Stomach (tissue), 4 donors: ENCODE measurements at regions not wholly inside any gene's neighbourhood (a gene's known extent, or its start where the extent isn't known, plus 50 kb on each side); places are given as distances from the start of the nearest gene placed in this dataset.

Experiments
- CTCF ChIP-seq, 7 experiments: fragments of 450-650 bp in 4 of 7; fragments of 200-600 bp in 3 of 7; sonication (generic) in 3 of 7; IDR thresholded peaks; one replicate each; pipeline ENCODE4 v1.5.1; 2016 to 2019; ENCODE audit warnings: antibody characterized with exemption in 7 of 7, control low read depth in 2 of 7, mild to moderate bottlenecking in 1 of 7
- EP300 ChIP-seq: sonication (generic); formaldehyde crosslinking; IDR thresholded peaks from one replicate; pipeline ENCODE4 v1.6.1; 2017; ENCODE audit warnings: antibody characterized with exemption
- POLR2A ChIP-seq, 4 donors: fragments of 450-650 bp; IDR thresholded peaks; one replicate each; pipeline ENCODE4 v1.6.1; 2016; ENCODE audit warnings: antibody characterized with exemption in 4 of 4, control low read depth in 2 of 4, mild to moderate bottlenecking in 1 of 4, moderate library complexity in 1 of 4
- POLR2AphosphoS5 ChIP-seq, 3 donors: sonication (generic); formaldehyde crosslinking; IDR thresholded peaks; one replicate each; pipeline ENCODE4 v1.6.1; 2016; ENCODE audit warnings: antibody characterized with exemption in 3 of 3

- TF ChIP-seq POLR2AphosphoS5 (IDR thresholded peaks at IDR 0.05) (no peak), CTCF (IDR thresholded peaks at IDR 0.05) (no peak), POLR2A (IDR thresholded peaks at IDR 0.05) (no peak), EP300 (no peak)
Observed at GRCh38 chr4:14333616-14334015, 668.7 kb upstream of the CPEB2 start.
